ENCODE measurements at regions not wholly inside any gene's neighbourhood (a gene's known extent, or its start where the extent isn't known, plus 50 kb on each side); places are given as distances from the start of the nearest gene placed in this dataset.

DNA sequence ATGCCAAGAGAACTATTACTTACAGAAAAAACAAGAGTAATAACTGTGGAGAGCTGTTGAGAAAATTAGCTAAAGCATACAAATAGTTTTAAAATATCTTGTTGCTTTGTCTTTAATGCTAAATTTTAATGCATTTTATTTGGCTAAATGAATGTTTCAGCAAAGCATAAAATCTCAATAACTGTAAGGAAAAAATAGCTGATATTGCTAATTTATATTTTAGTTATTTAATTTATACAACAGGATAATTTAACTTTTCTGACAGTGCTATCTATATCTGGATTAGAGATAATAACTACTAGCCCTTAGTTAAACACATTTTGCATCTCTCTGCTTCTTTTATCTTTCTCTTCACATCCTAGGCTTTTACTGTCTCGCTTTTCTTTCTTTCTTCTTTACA lies 1014.9 kb upstream of the COX7C start:
- TF ChIP-seq, protein P1, sequence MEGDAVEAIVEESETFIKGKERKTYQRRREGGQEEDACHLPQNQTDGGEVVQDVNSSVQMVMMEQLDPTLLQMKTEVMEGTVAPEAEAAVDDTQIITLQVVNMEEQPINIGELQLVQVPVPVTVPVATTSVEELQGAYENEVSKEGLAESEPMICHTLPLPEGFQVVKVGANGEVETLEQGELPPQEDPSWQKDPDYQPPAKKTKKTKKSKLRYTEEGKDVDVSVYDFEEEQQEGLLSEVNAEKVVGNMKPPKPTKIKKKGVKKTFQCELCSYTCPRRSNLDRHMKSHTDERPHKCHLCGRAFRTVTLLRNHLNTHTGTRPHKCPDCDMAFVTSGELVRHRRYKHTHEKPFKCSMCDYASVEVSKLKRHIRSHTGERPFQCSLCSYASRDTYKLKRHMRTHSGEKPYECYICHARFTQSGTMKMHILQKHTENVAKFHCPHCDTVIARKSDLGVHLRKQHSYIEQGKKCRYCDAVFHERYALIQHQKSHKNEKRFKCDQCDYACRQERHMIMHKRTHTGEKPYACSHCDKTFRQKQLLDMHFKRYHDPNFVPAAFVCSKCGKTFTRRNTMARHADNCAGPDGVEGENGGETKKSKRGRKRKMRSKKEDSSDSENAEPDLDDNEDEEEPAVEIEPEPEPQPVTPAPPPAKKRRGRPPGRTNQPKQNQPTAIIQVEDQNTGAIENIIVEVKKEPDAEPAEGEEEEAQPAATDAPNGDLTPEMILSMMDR (IDR thresholded peaks at IDR 0.05; ENCODE audit: low read depth, low read length, missing input control) = no peak
- TF ChIP-seq, protein P2, sequence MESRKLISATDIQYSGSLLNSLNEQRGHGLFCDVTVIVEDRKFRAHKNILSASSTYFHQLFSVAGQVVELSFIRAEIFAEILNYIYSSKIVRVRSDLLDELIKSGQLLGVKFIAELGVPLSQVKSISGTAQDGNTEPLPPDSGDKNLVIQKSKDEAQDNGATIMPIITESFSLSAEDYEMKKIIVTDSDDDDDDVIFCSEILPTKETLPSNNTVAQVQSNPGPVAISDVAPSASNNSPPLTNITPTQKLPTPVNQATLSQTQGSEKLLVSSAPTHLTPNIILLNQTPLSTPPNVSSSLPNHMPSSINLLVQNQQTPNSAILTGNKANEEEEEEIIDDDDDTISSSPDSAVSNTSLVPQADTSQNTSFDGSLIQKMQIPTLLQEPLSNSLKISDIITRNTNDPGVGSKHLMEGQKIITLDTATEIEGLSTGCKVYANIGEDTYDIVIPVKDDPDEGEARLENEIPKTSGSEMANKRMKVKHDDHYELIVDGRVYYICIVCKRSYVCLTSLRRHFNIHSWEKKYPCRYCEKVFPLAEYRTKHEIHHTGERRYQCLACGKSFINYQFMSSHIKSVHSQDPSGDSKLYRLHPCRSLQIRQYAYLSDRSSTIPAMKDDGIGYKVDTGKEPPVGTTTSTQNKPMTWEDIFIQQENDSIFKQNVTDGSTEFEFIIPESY (IDR thresholded peaks at IDR 0.05) = no peak
- TF ChIP-seq, protein P3, sequence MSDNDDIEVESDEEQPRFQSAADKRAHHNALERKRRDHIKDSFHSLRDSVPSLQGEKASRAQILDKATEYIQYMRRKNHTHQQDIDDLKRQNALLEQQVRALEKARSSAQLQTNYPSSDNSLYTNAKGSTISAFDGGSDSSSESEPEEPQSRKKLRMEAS (IDR thresholded peaks at IDR 0.05) = no peak
- TF ChIP-seq TAF1 (conservative IDR thresholded peaks at IDR 0.05) (no peak), NR2F2 (IDR thresholded peaks at IDR 0.05) (no peak), JUND (IDR thresholded peaks at IDR 0.05) (no peak), FOXA2 (IDR thresholded peaks at IDR 0.05) (no peak), SP1 (IDR thresholded peaks at IDR 0.05) (no peak), RAD21 (IDR thresholded peaks at IDR 0.05) (no peak)
- TF ChIP-seq, protein P4, sequence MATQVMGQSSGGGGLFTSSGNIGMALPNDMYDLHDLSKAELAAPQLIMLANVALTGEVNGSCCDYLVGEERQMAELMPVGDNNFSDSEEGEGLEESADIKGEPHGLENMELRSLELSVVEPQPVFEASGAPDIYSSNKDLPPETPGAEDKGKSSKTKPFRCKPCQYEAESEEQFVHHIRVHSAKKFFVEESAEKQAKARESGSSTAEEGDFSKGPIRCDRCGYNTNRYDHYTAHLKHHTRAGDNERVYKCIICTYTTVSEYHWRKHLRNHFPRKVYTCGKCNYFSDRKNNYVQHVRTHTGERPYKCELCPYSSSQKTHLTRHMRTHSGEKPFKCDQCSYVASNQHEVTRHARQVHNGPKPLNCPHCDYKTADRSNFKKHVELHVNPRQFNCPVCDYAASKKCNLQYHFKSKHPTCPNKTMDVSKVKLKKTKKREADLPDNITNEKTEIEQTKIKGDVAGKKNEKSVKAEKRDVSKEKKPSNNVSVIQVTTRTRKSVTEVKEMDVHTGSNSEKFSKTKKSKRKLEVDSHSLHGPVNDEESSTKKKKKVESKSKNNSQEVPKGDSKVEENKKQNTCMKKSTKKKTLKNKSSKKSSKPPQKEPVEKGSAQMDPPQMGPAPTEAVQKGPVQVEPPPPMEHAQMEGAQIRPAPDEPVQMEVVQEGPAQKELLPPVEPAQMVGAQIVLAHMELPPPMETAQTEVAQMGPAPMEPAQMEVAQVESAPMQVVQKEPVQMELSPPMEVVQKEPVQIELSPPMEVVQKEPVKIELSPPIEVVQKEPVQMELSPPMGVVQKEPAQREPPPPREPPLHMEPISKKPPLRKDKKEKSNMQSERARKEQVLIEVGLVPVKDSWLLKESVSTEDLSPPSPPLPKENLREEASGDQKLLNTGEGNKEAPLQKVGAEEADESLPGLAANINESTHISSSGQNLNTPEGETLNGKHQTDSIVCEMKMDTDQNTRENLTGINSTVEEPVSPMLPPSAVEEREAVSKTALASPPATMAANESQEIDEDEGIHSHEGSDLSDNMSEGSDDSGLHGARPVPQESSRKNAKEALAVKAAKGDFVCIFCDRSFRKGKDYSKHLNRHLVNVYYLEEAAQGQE (IDR thresholded peaks at IDR 0.05) = no peak

All from liver (tissue), 3 donors.